Activated naive CD4-positive, alpha-beta T cell (primary cell): ENCODE measurements at regions not wholly inside any gene's neighbourhood (a gene's known extent, or its start where the extent isn't known, plus 50 kb on each side); places are given as distances from the start of the nearest gene placed in this dataset.
"Not testable (repeated sequence)": the region's sequence is repeated elsewhere in the genome, so short reads cannot be mapped to it uniquely, and the experiment has no call there.

Experiments used
- DNase-seq, 4 experiments: peaks; one replicate each; lab custom pipeline; 2025; lab: John Stamatoyannopoulos, UW

DNA sequence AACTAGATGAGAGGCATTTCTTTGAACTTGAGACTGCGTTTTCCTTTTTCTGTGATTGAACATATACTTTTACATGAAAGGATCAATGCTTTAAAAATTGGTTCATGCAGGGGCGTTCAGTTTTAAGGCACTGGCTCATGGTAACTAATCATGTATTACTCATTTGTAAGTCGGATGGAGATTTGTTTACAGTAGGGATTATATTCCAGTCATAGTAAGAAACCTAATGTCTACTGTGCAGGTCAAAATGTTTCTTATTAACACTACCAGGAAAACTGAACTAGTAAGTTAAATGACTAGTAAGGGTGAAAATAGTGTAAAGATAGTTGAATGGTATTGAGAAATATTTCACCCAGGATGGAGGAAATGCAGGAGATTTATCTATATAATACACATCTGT is 258.8 kb upstream of the GBE1 start:
- DNase-seq: no peak

DNA sequence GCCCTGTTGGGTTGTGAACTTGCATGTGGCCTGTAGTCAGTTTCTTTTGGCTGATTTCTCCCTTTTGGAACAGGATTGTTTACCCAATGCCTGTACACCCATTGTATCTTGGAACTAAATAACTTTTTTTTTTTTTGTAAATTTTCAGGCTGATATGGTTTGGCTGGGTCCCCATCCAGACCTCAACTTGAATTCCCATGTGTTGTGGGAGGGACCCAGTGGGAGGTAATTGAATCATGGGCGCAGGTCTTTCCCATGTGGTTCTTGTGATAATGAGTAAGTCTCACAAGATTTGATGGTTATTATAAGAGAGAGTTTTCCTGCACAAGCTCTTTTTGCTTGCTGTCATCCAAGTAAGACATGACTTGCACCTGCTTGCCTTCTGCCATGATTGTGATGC is 253.8 kb upstream of the GBE1 start:
- DNase-seq: no peak

DNA sequence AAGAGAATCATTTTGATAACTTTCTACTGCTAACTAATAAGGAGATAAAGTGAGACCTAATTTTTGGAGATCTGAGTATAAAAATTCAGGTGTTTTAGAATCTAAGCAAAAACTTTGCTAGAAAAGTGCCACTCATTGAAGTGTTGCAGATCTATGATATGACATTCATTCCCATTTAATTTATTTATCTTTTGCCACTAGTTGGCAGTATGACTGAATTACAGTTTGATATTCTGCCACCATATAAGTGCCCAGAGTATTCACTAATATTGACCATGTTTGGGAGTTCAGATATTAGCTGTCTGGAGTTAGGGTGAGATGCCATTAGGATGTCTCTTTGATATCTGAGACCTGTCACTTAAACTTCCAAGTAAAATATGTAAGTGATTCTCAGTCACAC is 251.3 kb upstream of the GBE1 start:
- no peak for DNase-seq

DNA sequence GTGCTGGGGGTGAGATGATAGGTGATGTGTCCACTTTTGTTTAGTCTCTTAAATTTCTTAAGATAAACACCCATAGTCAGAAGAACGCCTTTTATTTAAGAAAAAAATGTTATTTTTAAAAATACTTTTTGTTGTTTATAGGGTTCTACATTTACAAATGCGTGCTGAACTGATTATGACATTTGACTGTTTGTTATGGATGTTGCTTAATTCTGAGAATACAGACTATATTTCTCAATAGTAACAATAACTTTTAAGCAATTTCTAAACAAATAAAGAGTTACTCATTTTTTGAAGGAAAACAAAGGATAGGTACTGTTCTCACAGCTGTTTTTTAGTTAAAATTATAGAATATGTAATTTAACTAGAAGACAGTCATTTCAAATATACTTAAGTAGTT is 249.9 kb upstream of the GBE1 start:
- DNase-seq: no peak

DNA sequence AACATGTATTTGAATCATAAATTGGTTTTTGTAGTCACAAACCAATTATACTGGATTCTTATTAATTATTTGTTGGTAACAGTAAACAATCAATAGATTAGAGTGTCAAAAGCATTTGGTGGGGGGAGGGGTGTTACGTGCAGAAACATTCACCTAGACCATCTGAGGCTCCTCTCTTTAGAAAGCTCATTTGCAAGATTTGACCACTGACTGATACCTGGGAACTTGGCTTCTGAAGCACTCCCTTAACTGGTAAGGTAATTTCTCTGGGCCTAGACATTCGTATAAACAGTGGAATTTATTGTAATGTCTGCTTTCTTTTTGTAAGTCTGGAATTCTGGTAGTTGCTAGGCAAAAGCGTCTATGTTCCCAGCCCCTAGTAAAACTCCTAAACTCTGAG is 243.8 kb upstream of the GBE1 start:
- DNase-seq: no peak

DNA sequence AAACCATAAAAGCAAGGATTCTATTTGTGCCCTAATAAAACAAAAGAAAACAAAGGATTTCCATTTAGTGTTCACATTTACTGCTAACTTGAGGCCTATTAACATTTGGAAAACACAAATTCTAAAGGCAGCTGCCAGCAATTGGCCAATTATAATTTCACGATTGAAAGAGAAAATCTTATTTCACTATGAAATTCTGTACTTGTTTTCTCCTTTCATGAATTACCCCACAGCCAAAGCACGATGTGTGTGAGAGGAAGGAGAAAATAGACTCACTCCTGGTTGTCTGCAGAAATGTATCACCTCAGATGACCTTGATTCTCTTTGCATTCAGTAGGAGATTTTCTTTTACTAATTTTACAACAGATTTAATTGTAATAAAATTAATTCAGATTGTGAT is 242.8 kb upstream of the GBE1 start:
- DNase-seq: no peak

DNA sequence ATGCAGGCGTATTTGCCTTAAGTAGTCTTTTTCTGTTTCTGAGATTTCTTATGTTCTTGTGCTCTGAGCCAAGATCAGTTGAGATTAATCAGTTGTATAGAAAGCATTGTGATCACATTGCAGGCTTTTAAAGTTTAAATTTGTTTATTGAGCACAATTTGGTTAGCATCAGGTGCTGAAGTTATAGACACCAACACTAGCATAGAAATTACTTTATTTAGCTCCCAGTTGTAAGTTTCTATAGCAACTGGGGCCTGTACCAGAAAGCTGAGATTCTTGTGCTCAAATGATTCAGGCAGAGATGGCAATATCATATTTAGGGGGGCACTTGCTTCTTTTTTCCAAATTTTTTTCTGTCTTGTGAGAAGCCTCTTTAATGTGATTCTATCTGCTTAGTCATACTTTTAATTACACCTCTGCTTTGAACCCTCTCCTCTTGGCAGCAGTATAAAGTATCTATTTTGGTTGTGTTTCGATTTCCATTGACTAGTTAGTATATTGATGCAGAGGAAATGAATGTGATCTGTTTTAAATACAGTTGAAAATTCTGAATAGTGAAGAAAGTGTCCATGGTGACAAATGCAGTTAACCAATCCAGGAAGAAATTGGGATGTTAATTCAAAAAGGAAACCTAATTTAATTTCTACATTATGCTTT is 241.7 kb upstream of the GBE1 start:
- no peak for DNase-seq

DNA sequence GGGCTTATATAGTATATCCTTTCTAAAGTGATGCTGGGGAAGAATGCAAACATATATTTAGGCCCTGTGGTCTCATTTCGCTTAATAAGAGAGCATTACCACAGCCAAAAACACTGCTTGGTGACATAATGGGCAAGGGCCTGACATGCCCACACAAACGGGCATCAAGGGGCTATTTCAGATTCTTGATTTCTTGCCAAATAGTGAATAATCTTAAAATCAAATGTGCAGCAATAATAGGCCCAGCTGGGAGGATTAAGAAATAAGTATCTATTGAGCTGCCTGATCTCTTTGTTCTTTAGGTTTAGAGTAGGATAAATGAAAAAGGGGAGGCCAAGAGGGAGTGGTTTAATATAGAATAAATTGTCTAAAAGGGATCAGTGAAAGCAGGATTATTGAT is 241.0 kb upstream of the GBE1 start:
- no peak for DNase-seq

DNA sequence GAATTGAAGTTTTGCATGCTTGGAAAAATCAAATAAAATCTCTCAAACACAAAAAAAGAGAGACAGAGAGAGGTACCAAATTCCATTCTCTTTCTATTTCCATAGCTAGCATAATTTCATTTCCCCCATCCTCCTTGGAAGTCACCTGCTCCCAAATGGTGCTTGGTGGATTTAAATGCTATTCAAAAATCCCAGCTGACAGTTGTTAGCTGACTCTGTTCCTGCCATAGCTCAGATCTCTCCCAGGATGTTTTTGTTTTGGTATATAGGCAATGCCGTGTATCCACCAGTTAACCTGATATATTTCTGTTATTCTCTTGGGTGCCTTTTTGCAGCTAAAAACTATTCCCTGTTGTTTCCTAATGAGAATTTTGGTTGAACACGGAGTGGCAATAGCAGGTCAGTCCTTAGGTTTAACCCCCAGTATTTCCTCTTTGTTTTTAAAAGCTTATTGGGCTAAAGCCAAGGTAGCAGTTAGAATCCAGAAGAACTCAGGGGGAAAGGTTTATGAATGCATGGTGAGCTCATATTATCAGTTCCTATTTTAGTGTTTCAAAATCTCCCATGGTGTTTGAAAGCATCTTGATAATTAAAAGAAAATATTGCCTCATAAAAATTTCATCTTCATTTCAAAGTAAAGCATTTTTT is 240.0 kb upstream of the GBE1 start:
- DNase-seq: no peak

DNA sequence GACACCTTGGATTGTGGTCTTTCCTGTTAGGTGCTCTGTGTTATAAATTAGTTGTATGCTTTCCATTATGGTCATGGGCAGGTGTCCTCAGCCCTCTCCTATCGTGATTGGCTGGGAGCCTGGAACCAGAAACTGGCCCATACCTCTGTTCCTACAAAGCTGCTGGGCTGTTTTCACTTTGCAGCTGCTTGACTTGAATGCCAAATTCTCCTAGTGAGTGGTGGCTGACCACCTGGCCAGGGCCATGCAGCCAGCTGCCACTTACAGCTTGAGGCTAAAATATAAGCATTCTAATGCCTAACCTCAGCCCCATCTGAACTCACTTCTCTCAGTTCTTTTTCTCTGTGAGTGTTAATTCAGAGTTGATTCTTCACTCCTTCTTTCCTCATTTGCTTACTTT is 239.3 kb upstream of the GBE1 start:
- no peak for DNase-seq

DNA sequence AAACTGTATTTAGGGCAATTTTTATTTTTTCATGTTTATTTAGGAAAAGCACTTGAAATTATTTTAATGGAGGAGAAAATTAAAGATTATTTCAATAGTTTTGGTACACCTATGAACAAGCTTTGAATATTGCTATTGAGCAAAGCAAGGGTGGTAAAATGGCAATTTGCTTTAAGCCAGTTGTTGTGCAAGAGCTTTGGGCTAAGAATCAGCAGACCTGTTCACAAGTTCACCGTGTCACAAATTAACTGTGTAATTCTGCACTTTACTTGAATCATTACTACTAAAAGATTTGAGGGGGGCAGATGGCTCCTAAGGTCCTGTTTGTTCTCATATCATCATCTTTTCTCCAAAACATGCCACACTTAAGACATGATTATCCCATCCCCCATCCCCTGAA is 238.9 kb upstream of the GBE1 start:
- DNase-seq: no peak

DNA sequence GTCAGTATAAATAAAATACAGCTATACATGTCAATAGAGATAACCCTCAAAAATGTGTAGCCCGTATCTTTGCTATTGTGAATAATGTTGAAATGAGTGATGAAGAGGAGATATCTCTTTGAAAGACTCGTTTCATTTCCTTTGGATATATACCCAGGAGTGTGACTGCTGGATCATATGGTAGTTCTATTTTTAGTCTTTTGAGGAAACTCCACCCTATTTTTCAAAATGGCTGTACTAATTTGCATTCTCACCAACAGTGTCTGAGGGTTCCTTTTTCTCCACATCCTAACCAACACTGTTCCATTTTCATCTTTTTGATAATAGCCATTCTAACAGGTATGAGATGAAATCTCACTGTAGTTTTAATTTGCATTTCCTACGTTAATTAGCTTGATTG is 237.5 kb upstream of the GBE1 start:
- no peak for DNase-seq

DNA sequence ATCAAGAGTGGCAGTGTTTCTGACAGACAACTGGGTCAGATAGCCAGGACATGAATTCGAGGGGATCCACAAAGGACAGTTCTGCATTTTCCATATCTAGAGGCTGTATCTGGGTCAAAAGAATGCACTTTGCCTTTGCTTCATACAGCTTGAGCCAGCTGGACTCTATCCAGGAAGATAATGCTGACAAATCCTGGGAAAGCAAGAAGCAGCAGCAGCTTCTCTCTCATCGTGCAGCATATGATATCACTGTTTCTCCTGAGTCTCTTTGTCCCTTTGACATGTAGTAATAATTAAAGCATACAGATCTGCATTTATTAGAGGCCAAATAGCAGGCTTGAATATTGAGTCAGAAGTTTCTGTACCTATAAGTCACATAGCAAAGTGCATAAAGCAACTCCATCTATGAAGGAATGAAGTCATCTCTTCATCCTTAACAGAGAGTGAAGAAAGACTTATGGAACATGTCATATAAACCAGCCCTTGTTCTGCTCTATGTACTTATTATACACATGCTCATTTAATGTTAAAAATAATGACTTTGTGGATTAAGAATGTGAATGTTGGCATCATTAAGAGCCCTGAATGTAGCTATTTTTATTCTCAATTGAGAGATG is 236.8 kb upstream of the GBE1 start:
- DNase-seq: no peak

DNA sequence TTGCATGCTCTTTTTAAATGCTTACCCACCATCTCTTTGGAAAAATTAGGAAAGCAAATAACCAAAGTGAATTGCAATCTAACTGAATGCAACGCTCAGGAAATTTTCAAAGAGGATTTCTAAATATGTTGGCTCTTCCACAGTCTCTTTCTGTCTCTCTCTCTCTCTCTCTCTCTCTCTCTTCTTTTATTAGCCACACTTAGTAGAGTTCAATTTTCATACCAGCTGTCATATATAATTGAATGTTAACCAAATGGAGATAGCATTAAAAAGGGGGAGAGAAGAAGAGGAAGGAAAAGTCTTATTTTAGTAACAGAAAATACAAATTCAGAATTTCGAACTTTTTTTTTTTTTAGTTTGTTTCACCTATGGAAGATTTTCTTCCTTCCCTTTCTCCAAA is 235.9 kb upstream of the GBE1 start:
- DNase-seq: no peak

DNA sequence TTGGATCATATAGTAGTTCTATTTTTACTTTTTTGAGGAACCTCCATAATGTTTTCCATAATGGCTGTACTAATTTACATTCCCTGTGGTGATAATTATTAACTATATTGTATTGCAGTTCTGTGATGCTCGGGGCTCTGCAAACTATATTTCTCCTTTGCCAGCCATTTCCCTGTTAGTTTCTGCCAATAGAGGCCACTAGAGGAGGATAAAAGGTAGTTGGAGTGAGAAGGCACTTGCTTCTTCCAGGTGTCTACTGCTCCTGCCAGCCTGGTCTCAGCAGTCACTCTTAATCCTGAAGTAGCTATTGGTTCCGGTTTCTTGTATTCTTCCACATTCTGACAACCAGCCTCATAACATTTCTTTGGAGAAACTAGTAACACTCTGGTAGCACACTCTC is 233.9 kb upstream of the GBE1 start:
- no peak for DNase-seq

DNA sequence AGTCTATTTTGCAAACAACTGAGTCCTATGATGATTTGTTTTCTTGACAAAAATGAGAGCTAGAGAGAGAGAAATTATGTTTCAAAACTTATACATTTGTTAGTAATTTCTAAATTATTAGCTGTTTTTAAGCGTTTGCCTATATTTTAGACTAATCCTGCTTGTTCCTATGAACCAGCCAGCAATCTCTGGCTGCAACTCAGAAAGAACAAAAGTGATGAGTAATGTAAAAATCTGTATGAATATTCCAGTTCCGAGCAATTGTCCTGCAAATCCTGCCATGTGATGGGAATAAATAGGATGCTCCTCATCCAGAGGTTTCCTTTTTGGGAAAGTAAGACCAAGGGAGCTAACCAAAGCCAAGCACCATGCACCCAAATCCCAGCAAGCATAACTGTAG is 228.3 kb upstream of the GBE1 start:
- DNase-seq: no peak

DNA sequence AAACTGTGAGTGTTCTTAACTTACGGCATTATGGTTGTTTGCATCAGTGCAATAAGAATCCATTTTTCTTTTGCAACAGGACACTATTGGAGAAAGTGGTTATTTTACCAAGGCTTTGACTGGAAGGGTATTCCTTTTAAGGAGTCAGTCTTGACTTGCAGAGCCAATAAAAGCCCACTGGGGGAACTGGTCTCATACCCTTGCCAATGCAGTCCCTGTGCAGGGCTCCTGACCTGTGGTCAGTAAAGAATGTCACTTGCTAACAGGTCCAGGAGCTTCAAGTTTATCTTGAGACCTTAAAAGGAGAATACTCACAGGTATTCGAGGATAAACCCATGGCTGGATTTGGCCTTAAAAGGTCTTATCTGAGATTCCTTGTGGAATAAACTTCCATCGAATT is 227.8 kb upstream of the GBE1 start:
- DNase-seq: no peak

DNA sequence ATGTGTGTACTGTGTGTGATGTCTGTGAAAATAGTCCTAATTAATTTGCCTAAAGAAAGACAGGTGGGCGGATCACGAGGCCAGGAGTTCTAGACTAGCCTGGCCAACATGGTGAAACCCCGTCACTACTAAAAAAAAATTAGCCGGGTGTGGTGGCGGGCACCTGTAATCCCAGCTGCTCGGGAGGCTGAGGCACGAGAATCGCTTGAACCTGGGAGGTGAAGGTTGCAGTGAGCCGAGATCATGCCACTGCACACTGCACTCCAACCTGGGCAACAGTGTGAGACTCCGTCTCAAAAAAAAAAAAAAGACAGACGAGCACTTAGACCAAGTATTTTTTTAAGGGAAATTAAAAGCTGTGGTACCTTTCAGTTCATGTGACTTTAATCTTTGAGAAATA is 226.0 kb upstream of the GBE1 start:
- not testable (repeated sequence) for DNase-seq

DNA sequence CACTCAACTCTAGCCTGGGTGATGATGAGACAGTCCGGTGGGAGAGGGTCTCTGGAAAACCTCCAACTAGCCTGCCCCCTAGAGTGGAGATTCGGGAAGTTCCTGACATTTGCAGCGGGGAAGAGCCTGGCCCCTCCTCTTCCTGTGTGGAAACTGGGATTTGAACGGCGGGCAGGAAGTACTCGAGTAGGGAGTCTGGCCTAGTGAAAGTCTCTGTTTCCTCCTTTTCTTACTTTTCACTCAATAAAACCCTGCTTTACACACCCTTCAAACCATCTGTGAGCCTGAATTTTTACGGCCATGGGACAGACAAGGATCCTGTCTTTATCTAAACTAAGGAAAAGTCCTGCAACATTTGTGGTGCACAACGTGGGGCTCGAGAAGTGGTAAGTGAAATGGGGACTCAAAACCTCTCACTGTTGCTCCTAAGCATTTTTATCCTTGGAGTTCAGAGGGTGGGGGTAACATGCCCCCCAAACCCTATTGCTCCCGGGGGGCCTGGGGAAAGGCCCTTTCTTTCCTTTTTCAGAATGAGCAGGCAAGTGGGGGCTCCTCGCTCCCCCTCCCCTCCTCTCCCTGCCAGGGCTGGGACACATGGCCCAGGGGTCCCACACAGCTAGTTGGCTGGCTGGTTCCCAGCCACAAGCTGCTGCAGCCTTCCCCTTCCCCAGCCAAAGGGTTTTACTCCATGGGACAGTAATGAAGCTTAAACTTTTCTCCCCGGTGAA is 224.7 kb upstream of the GBE1 start:
- DNase-seq: no peak

DNA sequence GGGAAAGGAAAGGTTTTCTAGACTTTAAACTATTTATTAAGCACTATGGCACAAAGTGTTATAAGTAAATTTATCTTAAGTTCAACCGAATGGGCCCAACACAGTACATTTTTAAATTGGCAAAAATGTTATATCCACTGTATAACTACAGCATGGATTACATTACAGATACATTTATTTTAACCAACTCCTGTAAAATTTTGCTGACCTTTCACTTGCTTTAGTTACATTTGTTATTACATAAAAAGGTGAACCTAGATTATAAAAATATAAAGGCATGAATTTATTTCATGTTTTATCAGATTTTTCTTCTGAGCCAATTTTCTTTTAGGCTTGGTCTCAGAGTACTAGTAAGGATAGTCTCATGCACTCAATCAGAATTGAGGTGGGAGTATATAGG is 221.9 kb upstream of the GBE1 start:
- DNase-seq: no peak

DNA sequence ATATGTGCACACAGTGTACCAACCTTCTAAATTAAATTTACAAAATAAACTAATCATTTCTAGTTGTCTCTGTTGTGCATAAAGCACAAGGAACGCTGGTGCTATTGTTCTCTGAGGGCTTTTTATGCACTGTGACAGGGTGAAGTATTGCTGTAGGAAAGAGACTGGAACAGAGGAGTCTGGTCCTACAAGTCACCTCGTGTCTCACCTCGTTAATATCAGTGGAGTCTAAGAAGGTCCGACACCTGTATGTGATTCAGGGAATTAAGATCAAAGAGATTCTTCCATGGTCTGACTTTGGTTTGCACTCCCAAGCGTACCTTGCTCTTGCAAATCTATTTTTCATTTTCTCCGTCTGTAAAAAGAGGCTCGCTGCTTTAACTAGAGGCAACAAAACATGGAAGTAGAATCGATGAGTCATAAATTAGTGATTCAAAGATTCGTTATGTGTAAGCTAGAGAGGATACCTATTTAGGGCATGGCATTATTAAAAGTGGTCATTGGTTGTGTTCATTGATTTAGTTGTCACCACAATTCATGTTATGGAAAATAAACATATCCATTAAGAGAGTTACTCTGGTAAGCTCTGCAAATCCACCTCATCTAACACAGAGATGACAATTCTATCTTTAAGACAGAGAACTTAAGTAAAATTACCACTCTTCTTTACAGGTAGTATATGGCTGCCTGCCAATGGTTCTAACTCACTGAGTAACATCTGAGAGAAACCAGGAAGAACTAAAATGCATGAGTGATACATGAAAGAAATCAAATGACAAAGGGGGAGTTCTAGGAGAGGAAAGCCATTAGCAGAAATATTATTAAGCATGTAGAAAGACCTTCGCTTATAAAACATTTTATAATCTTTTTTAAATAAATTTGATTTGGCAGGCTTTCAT is 219.4 kb upstream of the GBE1 start:
- DNase-seq: no peak

DNA sequence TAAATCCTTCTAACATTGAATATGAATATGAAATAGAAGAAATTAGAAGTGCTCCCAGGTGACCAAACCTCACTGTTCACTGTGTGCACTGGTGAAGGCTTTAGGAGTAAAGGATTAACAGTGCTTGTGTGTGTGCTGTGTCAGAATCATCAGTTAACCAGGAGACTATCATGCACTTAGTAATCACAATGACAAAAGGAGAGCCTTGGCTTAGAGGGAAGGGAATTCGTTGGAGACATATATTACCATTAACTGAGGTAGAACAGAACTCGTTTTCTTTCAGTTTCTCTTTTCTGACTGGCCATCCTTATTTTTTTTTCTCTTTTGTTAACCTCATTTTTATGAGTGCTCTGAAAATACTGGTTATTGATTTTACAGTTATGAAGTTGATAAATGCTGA is 213.3 kb upstream of the GBE1 start:
- no peak for DNase-seq
